ENCODE measurements at regions not wholly inside any gene's neighbourhood (a gene's known extent, or its start where the extent isn't known, plus 50 kb on each side); places are given as distances from the start of the nearest gene placed in this dataset.

GRCh38 chr4:100590325-100590724 is 72.5 kb upstream of the EMCN start:
- no peak overlapping the region for H3K4me3 ChIP-seq (ENCODE audit: low read depth, low read length)
- no peak for DNase-seq (ENCODE audit: low read depth, low spot score)
- CTCF ChIA-PET: no interaction called here
- no peak for TF ChIP-seq CTCF (IDR thresholded peaks at IDR 0.05; ENCODE audit: insufficient read depth, low read length, missing control alignments)
- POLR2A ChIA-PET: no interaction called here

GRCh38 chr4:100588076-100588475 is 70.3 kb upstream of the EMCN start:
- H3K4me3 ChIP-seq (ENCODE audit: low read depth, low read length): no peak overlapping the region
- POLR2A ChIA-PET: no interaction called here
- no peak for DNase-seq (ENCODE audit: low read depth, low spot score)
- no peak for TF ChIP-seq CTCF (IDR thresholded peaks at IDR 0.05; ENCODE audit: insufficient read depth, low read length, missing control alignments)
- CTCF ChIA-PET: no interaction called here

GRCh38 chr4:100582146-100582545 is 64.3 kb upstream of the EMCN start:
- H3K4me3 ChIP-seq (ENCODE audit: low read depth, low read length): no peak overlapping the region
- POLR2A ChIA-PET: no interaction called here
- DNase-seq (ENCODE audit: low read depth, low spot score): no peak
- CTCF ChIA-PET: no interaction called here
- no peak for TF ChIP-seq CTCF (IDR thresholded peaks at IDR 0.05; ENCODE audit: insufficient read depth, low read length, missing control alignments)

GRCh38 chr4:100581337-100581736 is 63.5 kb upstream of the EMCN start:
- CTCF ChIA-PET: no interaction called here
- no peak overlapping the region for H3K4me3 ChIP-seq (ENCODE audit: low read depth, low read length)
- no peak for TF ChIP-seq CTCF (IDR thresholded peaks at IDR 0.05; ENCODE audit: insufficient read depth, low read length, missing control alignments)
- POLR2A ChIA-PET: no interaction called here
- DNase-seq (ENCODE audit: low read depth, low spot score): no peak

GRCh38 chr4:100576570-100576969 is 58.7 kb upstream of the EMCN start:
- ChIA-PET CTCF (no interaction called here), POLR2A (no interaction called here)
- no peak overlapping the region for H3K4me3 ChIP-seq (ENCODE audit: low read depth, low read length)
- TF ChIP-seq CTCF (IDR thresholded peaks at IDR 0.05; ENCODE audit: insufficient read depth, low read length, missing control alignments): no peak
- no peak for DNase-seq (ENCODE audit: low read depth, low spot score)

GRCh38 chr4:100574607-100575006 is 56.8 kb upstream of the EMCN start:
- DNase-seq (ENCODE audit: low read depth, low spot score): no peak
- ChIA-PET POLR2A (no interaction called here), CTCF (interaction anchor here (0.6 kb wide), 1 partner anchor 78 kb away, joined by 3 read pairs; no protein-coding TSS in a partner anchor)
- H3K4me3 ChIP-seq (ENCODE audit: low read depth, low read length): no peak overlapping the region
- no peak for TF ChIP-seq CTCF (IDR thresholded peaks at IDR 0.05; ENCODE audit: insufficient read depth, low read length, missing control alignments)
